Activated CD4-positive, alpha-beta T cell treated with anti-CD3 and anti-CD28 coated beads, Interleukin-2, amount 10 ng/mL, durations not matched to agents 7 days and 5 days (primary cell): ENCODE measurements at regions not wholly inside any gene's neighbourhood (a gene's known extent, or its start where the extent isn't known, plus 50 kb on each side); places are given as distances from the start of the nearest gene placed in this dataset.

Source experiments
- CTCF ChIA-PET: fragments of 350-600 bp; sonication (Branson Sonifier 250); formaldehyde crosslinking; loops from one replicate; lab custom pipeline; 2021; ENCODE audit warnings: antibody characterized with exemption; lab: Charles Lee
- POLR2A ChIA-PET: fragments of 350-600 bp; sonication (Branson Sonifier 250); formaldehyde crosslinking; loops from one replicate; lab custom pipeline; 2021; ENCODE audit warnings: antibody characterized with exemption; lab: Charles Lee
- DNase-seq: peaks from one replicate; pipeline ENCODE4 v3.0.0-alpha.2; 2020
- H3K27ac Mint-ChIP-seq: one replicate; pipeline ENCODE4 v1.8.0; 2021; ENCODE audit warnings: mild to moderate bottlenecking, moderate library complexity, mixed read lengths
- H3K27me3 Mint-ChIP-seq: one replicate; pipeline ENCODE4 v1.8.0; 2021; ENCODE audit warnings: mixed read lengths
- H3K36me3 Mint-ChIP-seq: one replicate; pipeline ENCODE4 v1.8.0; 2021; ENCODE audit warnings: low read depth, mixed read lengths
- H3K4me1 Mint-ChIP-seq: one replicate; pipeline ENCODE4 v1.8.0; 2021; ENCODE audit warnings: mixed read lengths
- H3K4me3 Mint-ChIP-seq: one replicate; pipeline ENCODE4 v1.8.0; 2021; ENCODE audit warnings: mild to moderate bottlenecking, moderate library complexity, mixed read lengths
- H3K9me3 Mint-ChIP-seq: one replicate; pipeline ENCODE4 v1.8.0; 2021; ENCODE audit warnings: mixed read lengths

GRCh38 chr6:1089859-1090258 is 222.0 kb upstream of the FOXQ1 start:
- H3K4me3 Mint-ChIP-seq = no peak overlapping the region
- peaks cover 8% of the 10 kb centered on the region for H3K27me3 Mint-ChIP-seq
- H3K36me3 Mint-ChIP-seq = no peaks in the 10 kb centered on the region
- no peak for DNase-seq
- no peaks in the 10 kb centered on the region for H3K4me1 Mint-ChIP-seq
- CTCF ChIA-PET = no interaction called here
- POLR2A ChIA-PET = no interaction called here
- no peak overlapping the region for H3K27ac Mint-ChIP-seq
- H3K9me3 Mint-ChIP-seq = no peaks in the 10 kb centered on the region

- Mint-ChIP-seq H3K27me3 (peaks cover 8% of the 10 kb centered on the region), H3K9me3 (no peaks in the 10 kb centered on the region), H3K27ac (no peak overlapping the region), H3K36me3 (no peaks in the 10 kb centered on the region), H3K4me3 (no peak overlapping the region), H3K4me1 (no peaks in the 10 kb centered on the region)
- DNase-seq = no peak
- ChIA-PET POLR2A (no interaction called here), CTCF (no interaction called here)
Observed at GRCh38 chr6:1088492-1089001, 223.4 kb upstream of the FOXQ1 start.

GRCh38 chr6:1087154-1087843 is 224.6 kb upstream of the FOXQ1 start:
- Mint-ChIP-seq H3K36me3 (no peaks in the 10 kb centered on the region), H3K9me3 (no peaks in the 10 kb centered on the region), H3K27ac (no peak overlapping the region), H3K4me1 (no peaks in the 10 kb centered on the region), H3K4me3 (no peak overlapping the region), H3K27me3 (peaks cover 8% of the 10 kb centered on the region)
- ChIA-PET CTCF (no interaction called here), POLR2A (no interaction called here)
- DNase-seq = no peak

- H3K27me3 Mint-ChIP-seq = peaks cover 8% of the 10 kb centered on the region
- no peaks in the 10 kb centered on the region for H3K36me3 Mint-ChIP-seq
- CTCF ChIA-PET = interaction anchor here (0.6 to 1.3 kb wide), 2 partner anchors 11 to 12 kb away, joined by 3 to 4 read pairs; no protein-coding TSS in a partner anchor
- POLR2A ChIA-PET = no interaction called here
- no peak overlapping the region for H3K4me3 Mint-ChIP-seq
- no peak for DNase-seq
- no peak overlapping the region for H3K27ac Mint-ChIP-seq
- H3K9me3 Mint-ChIP-seq = no peaks in the 10 kb centered on the region
- H3K4me1 Mint-ChIP-seq = no peaks in the 10 kb centered on the region
Observed at GRCh38 chr6:1086446-1087153, 225.3 kb upstream of the FOXQ1 start.

- H3K36me3 Mint-ChIP-seq = no peaks in the 10 kb centered on the region
- H3K9me3 Mint-ChIP-seq = no peaks in the 10 kb centered on the region
- CTCF ChIA-PET = interaction anchor here (0.6 kb wide), 1 partner anchor 138 kb away, joined by 3 read pairs; no protein-coding TSS in a partner anchor
- H3K27me3 Mint-ChIP-seq = peaks cover 2% of the 10 kb centered on the region
- no peak for DNase-seq
- H3K4me3 Mint-ChIP-seq = no peak overlapping the region
- H3K27ac Mint-ChIP-seq = no peak overlapping the region
- POLR2A ChIA-PET = no interaction called here
- H3K4me1 Mint-ChIP-seq = no peaks in the 10 kb centered on the region
Observed at GRCh38 chr6:1082285-1082935, 229.5 kb upstream of the FOXQ1 start.

- no peaks in the 10 kb centered on the region for H3K9me3 Mint-ChIP-seq
- POLR2A ChIA-PET = no interaction called here
- H3K4me1 Mint-ChIP-seq = no peaks in the 10 kb centered on the region
- no peaks in the 10 kb centered on the region for H3K36me3 Mint-ChIP-seq
- H3K4me3 Mint-ChIP-seq = no peak overlapping the region
- CTCF ChIA-PET = no interaction called here
- no peak overlapping the region for H3K27ac Mint-ChIP-seq
- DNase-seq = no peak
- no peaks in the 10 kb centered on the region for H3K27me3 Mint-ChIP-seq
Observed at GRCh38 chr6:1081551-1082284, 230.2 kb upstream of the FOXQ1 start.

- DNase-seq = no peak
- H3K27ac Mint-ChIP-seq = no peak overlapping the region
- no peaks in the 10 kb centered on the region for H3K36me3 Mint-ChIP-seq
- H3K9me3 Mint-ChIP-seq = no peaks in the 10 kb centered on the region
- H3K4me3 Mint-ChIP-seq = no peak overlapping the region
- POLR2A ChIA-PET = no interaction called here
- H3K27me3 Mint-ChIP-seq = peaks cover 3% of the 10 kb centered on the region
- H3K4me1 Mint-ChIP-seq = no peaks in the 10 kb centered on the region
- CTCF ChIA-PET = no interaction called here
Observed at GRCh38 chr6:1080453-1081337, 231.2 kb upstream of the FOXQ1 start.

- no peaks in the 10 kb centered on the region for H3K36me3 Mint-ChIP-seq
- ChIA-PET CTCF (no interaction called here), POLR2A (no interaction called here)
- H3K4me1 Mint-ChIP-seq = no peaks in the 10 kb centered on the region
- H3K27me3 Mint-ChIP-seq = peaks cover 3% of the 10 kb centered on the region
- no peaks in the 10 kb centered on the region for H3K9me3 Mint-ChIP-seq
- H3K4me3 Mint-ChIP-seq = no peak overlapping the region
- DNase-seq = no peak
- H3K27ac Mint-ChIP-seq = no peak overlapping the region
Observed at GRCh38 chr6:1079525-1079924, 232.4 kb upstream of the FOXQ1 start.

GRCh38 chr6:1077478-1078416 is 234.2 kb upstream of the FOXQ1 start:
- POLR2A ChIA-PET = no interaction called here
- no peaks in the 10 kb centered on the region for H3K4me1 Mint-ChIP-seq
- peaks cover 3% of the 10 kb centered on the region for H3K27me3 Mint-ChIP-seq
- no peaks in the 10 kb centered on the region for H3K9me3 Mint-ChIP-seq
- CTCF ChIA-PET = no interaction called here
- no peaks in the 10 kb centered on the region for H3K36me3 Mint-ChIP-seq
- DNase-seq = no peak
- no peak overlapping the region for H3K4me3 Mint-ChIP-seq
- no peak overlapping the region for H3K27ac Mint-ChIP-seq

- ChIA-PET CTCF (no interaction called here), POLR2A (no interaction called here)
- H3K27ac Mint-ChIP-seq = no peak overlapping the region
- H3K27me3 Mint-ChIP-seq = peaks cover 3% of the 10 kb centered on the region
- no peaks in the 10 kb centered on the region for H3K9me3 Mint-ChIP-seq
- H3K36me3 Mint-ChIP-seq = no peaks in the 10 kb centered on the region
- H3K4me1 Mint-ChIP-seq = no peaks in the 10 kb centered on the region
- no peak overlapping the region for H3K4me3 Mint-ChIP-seq
- no peak for DNase-seq
Observed at GRCh38 chr6:1076531-1077459, 235.1 kb upstream of the FOXQ1 start.
